K562 (cell line): ENCODE measurements at regions not wholly inside any gene's neighbourhood (a gene's known extent, or its start where the extent isn't known, plus 50 kb on each side); places are given as distances from the start of the nearest gene placed in this dataset.

Source experiments
- ATAC-seq: fragments of 200-7000 bp; cut with Tn5 transposase; 3 replicates; pipeline ENCODE4 v1.9.1; 2020; ENCODE audit warnings: moderate library complexity
- BruUV-seq: library from RNA; stranded (reverse); fragments of 400-500 nt; replicated peaks from 2 replicates; lab custom pipeline; 2021; lab: Mats Ljungman, UMichigan
- CTCF ChIA-PET: fragments of 300-600 bp; formaldehyde crosslinking; extraction: SDS; loops from one replicate; lab custom pipeline; 2021; ENCODE audit warnings: low intra/inter-chr PET ratio; lab: Yijun Ruan, JAX
- POLR2A ChIA-PET: fragments of 300-600, 350-650 bp; sonication (Branson Sonifier 250); formaldehyde crosslinking; extraction: SDS; loops from one replicate; lab custom pipeline; 2021; ENCODE audit warnings: antibody characterized with exemption, inconsistent platforms; lab: Yijun Ruan, JAX
- DNase-seq, 4 experiments: peaks; one replicate each; pipeline versions ENCODE4 v3.0.0 to v3.0.0-alpha.2; 2011 to 2018; ENCODE audit warnings: low spot score in 3 of 4, mixed read lengths in 3 of 4; ENCODE audit errors: extremely low read depth in 1 of 4
- FAIRE-seq: peaks from 2 replicates; lab custom pipeline; 2011; peaks lifted over from hg19 to GRCh38; lab: Jason Lieb, UNC
- H2AFZ ChIP-seq: 2 replicates; pipeline ENCODE4 v1.6.0; 2011; ENCODE audit warnings: low read depth, low read length, control low read depth, inconsistent platforms
- H3K27ac ChIP-seq: fragments of 200-600 bp; 3 replicates; pipeline ENCODE4 v1.8.0; 2011; ENCODE audit warnings: low read depth, mild to moderate bottlenecking, control low read depth, inconsistent platforms, low read length, moderate library complexity, mixed read lengths; ENCODE audit errors: extremely low read depth
- H3K27me3 ChIP-seq, 2 experiments: fragments of 300-600 bp in 1 of 2; 2 replicates in 1 of 2; 3 replicates in 1 of 2; pipeline versions ENCODE4 v1.6.0 to v1.8.0; 2011; ENCODE audit warnings: inconsistent platforms in 2 of 2, low read length in 2 of 2, mild to moderate bottlenecking in 1 of 2, mixed read lengths in 1 of 2, moderate library complexity in 1 of 2; ENCODE audit not compliant: control insufficient read depth in 2 of 2, insufficient read depth in 2 of 2
- H3K36me3 ChIP-seq: fragments of 300-600 bp; 3 replicates; pipeline ENCODE4 v1.8.0; 2011; ENCODE audit warnings: mild to moderate bottlenecking, low read length, inconsistent platforms; ENCODE audit not compliant: control insufficient read depth, insufficient read depth
- H3K4me1 ChIP-seq, 2 experiments: fragments of 200-600 bp in 1 of 2; replicated peaks in 1 of 2; 2 replicates in 1 of 2; 3 replicates in 1 of 2; pipeline versions ENCODE4 v1.5.1 to v1.8.0; 2011; ENCODE audit warnings: inconsistent platforms in 2 of 2, low read length in 2 of 2, mild to moderate bottlenecking in 1 of 2, mixed read lengths in 1 of 2, moderate library complexity in 1 of 2; ENCODE audit not compliant: control insufficient read depth in 2 of 2, insufficient read depth in 2 of 2
- H3K4me2 ChIP-seq: 2 replicates; pipeline ENCODE4 v1.6.1; 2011; ENCODE audit warnings: low read length, control low read depth, inconsistent platforms, mixed read lengths; ENCODE audit not compliant: insufficient read depth
- H3K4me3 ChIP-seq: fragments of 200-600 bp; sonication (generic), shearing (Covaris generic); 2 replicates; pipeline ENCODE4 v1.5.1; 2016; ENCODE audit warnings: control low read depth, inconsistent platforms
- H3K79me2 ChIP-seq: fragments of 200-600 bp; 3 replicates; pipeline ENCODE4 v1.8.0; 2011; ENCODE audit warnings: low read length, inconsistent platforms; ENCODE audit not compliant: control insufficient read depth, insufficient read depth
- H3K9ac ChIP-seq, 2 experiments: 2 replicates each; pipeline versions ENCODE4 v1.6.0 to v1.6.1; 2011; ENCODE audit warnings: low read depth in 2 of 2, low read length in 2 of 2, control low read depth in 1 of 2, inconsistent platforms in 1 of 2, mild to moderate bottlenecking in 1 of 2, mixed read lengths in 1 of 2; ENCODE audit not compliant: insufficient read depth in 1 of 2
- H3K9me1 ChIP-seq: one replicate; pipeline ENCODE4 v1.6.0; 2011; ENCODE audit warnings: inconsistent platforms, mild to moderate bottlenecking, low read length, moderate library complexity; ENCODE audit not compliant: control insufficient read depth, insufficient read depth
- H3K9me3 ChIP-seq: replicated peaks from 2 replicates; pipeline ENCODE4 v1.5.1; 2011; ENCODE audit warnings: low read depth, low read length, inconsistent platforms; ENCODE audit not compliant: control insufficient read depth, insufficient read depth
- H4K20me1 ChIP-seq: replicated peaks from 2 replicates; pipeline ENCODE4 v1.6.1; 2011; ENCODE audit warnings: low read length, inconsistent platforms, mixed read lengths; ENCODE audit not compliant: control insufficient read depth, insufficient read depth
- CEBPG ChIP-seq, 3 experiments: fragments of 200-800 bp in 1 of 3; sonication (Bioruptor generic) in 1 of 3; sonication (generic) in 1 of 3; formaldehyde crosslinking in 1 of 3; IDR thresholded peaks in 2 of 3; conservative IDR thresholded peaks in 1 of 3; 2 replicates each; pipeline versions ENCODE4 v1.6.1 to v1.8.0; 2016 to 2022; ENCODE audit warnings: missing compliant biosample characterization in 2 of 3, missing genetic modification characterization in 2 of 3, mild to moderate bottlenecking in 1 of 3, missing genetic modification reagents in 1 of 3
- WGBS: fragments of 100-300 bp; shearing (Covaris generic); methylation state at CpG from one replicate; pipeline ENCODE4 v1.1.6; 2016; ENCODE audit warnings: low coverage, mixed read lengths; ENCODE audit not compliant: insufficient coverage; ENCODE audit errors: missing lambda C conversion rate; 5-methylcytosine and 5-hydroxymethylcytosine counted together
- in situ Hi-C: fragments of 300-500 bp; cut with MboI; formaldehyde crosslinking; loops from 4 replicates; pipeline ENCODE4 v1.15.0; 2018; ENCODE audit warnings: inconsistent platforms, mixed read lengths
- intact Hi-C: fragments of 100-400 bp; cut with micrococcal nuclease; formaldehyde crosslinking; loops from 2 replicates; pipeline ENCODE4 v1.14.2; 2022
- TF ChIP-seq, protein P1 (sequence below): fragments of 200-800 bp; sonication (Bioruptor generic); IDR thresholded peaks from 2 replicates; pipeline ENCODE4 v1.6.1; 2017; ENCODE audit warnings: missing genetic modification characterization, missing compliant biosample characterization
- TF ChIP-seq, protein P2 (sequence below), 2 experiments: fragments of 450-650 bp in 1 of 2; sonication (generic) in 1 of 2; formaldehyde crosslinking in 1 of 2; IDR thresholded peaks in 1 of 2; conservative IDR thresholded peaks in 1 of 2; 2 replicates each; pipeline versions ENCODE4 v1.6.1 to v1.8.1; 2016 to 2023; ENCODE audit warnings: mild to moderate bottlenecking in 2 of 2, moderate library complexity in 2 of 2, inconsistent platforms in 1 of 2, missing genetic modification reagents in 1 of 2

DNA sequence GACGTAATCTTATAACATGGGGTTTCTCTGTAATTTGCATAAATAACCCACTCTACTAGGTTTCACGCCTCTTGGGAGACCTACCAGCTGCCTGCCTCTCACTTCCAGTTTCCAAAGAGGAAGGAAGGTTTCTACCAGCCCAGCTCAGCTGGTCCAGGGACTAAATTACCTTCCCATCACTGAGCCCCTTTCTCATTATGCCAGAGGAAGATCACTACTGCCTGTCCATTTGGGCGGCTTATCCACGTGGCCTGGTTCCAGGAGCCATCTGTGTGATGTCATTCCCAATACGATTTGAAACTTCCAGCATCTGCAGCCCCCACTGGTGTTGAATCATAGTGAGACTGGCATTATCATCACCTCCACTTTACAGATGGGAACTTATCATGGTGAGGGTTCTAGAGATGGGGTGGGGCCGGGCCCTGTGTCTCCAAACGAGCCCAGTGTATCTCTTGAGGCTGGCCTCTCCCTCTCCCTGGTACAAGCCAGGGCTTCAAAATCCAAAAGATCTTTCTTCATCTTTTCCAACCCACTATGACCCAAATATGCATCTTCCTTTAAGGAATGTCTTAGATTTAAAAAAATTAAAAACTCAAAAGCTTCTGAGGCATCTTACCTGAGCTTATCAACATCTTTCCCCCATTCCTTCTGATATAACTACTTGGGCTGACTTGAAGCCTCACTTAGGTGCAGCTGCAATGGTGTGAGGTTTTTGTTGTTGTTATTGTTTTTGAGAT is 140.8 kb downstream of the DDX1 start:
- FAIRE-seq, result no peak
- in situ Hi-C loops, result no loop called here
- no peak overlapping the region for H3K4me3 ChIP-seq
- TF ChIP-seq, protein P1, sequence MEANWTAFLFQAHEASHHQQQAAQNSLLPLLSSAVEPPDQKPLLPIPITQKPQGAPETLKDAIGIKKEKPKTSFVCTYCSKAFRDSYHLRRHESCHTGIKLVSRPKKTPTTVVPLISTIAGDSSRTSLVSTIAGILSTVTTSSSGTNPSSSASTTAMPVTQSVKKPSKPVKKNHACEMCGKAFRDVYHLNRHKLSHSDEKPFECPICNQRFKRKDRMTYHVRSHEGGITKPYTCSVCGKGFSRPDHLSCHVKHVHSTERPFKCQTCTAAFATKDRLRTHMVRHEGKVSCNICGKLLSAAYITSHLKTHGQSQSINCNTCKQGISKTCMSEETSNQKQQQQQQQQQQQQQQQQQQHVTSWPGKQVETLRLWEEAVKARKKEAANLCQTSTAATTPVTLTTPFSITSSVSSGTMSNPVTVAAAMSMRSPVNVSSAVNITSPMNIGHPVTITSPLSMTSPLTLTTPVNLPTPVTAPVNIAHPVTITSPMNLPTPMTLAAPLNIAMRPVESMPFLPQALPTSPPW (CRISPR knock-in tag), result no peak
- TF ChIP-seq CEBPG (CRISPR knock-in tag; IDR thresholded peaks at IDR 0.05), result no peak
- TF ChIP-seq CEBPG (tag; conservative IDR thresholded peaks at IDR 0.05 in 1 of 2, IDR thresholded peaks at IDR 0.05 in 1 of 2), result peak in 1 of 2 experiments; percentile 63; a peak in 1 of 4 replicates
- TF ChIP-seq, protein P2, sequence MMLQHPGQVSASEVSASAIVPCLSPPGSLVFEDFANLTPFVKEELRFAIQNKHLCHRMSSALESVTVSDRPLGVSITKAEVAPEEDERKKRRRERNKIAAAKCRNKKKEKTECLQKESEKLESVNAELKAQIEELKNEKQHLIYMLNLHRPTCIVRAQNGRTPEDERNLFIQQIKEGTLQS (IDR thresholded peaks at IDR 0.05), result peak; percentile 27
- TF ChIP-seq, protein P2 (CRISPR knock-in tag; conservative IDR thresholded peaks at IDR 0.05), result no peak
- TF ChIP-seq, all 486 proteins: peak for 2
- H3K9ac ChIP-seq, result no peak overlapping the region
- ATAC-seq, result no peak
- no peak for DNase-seq
- no peaks in the 10 kb centered on the region for H3K9me3 ChIP-seq
- peaks cover 10 to 57% of the 10 kb centered on the region in 2 experiments; a peak in 4 of 5 replicates for H3K27me3 ChIP-seq
- peaks cover 17% of the 10 kb centered on the region for H4K20me1 ChIP-seq
- WGBS, result 2% methylated on average over 7 of the region's 7 CpGs
- no peak overlapping the region for H3K27ac ChIP-seq
- intact Hi-C loops, result loop anchor here (5.0 kb wide), 1 partner anchor 90 kb away; no protein-coding TSS in a partner anchor
- POLR2A ChIA-PET, result interaction anchor here (0.6 to 1.1 kb wide), 3 partner anchors 15 to 76 kb away, joined by 3 to 4 read pairs (median 3); no protein-coding TSS in a partner anchor
- no peak overlapping the region for H2AFZ ChIP-seq
- BruUV-seq, result no TSS peak
- no peak overlapping the region for H3K4me2 ChIP-seq
- H3K36me3 ChIP-seq, result no peaks in the 10 kb centered on the region
- H3K79me2 ChIP-seq, result no peaks in the 10 kb centered on the region
- CTCF ChIA-PET, result no interaction called here
- peaks cover 4 to 7% of the 10 kb centered on the region in 2 experiments; a peak in 4 of 5 replicates for H3K4me1 ChIP-seq
- H3K9me1 ChIP-seq, result no peaks in the 10 kb centered on the region
